GM19395 (cell line): ENCODE measurements at regions not wholly inside any gene's neighbourhood (a gene's known extent, or its start where the extent isn't known, plus 50 kb on each side); places are given as distances from the start of the nearest gene placed in this dataset.

ENCODE experiments used
- ATAC-seq: cut with Tn5 transposase; IDR thresholded peaks from one replicate; pipeline ENCODE4 v1.9.1; 2021; ENCODE audit warnings: mild to moderate bottlenecking, moderate library complexity; ENCODE audit not compliant: unreplicated experiment

DNA sequence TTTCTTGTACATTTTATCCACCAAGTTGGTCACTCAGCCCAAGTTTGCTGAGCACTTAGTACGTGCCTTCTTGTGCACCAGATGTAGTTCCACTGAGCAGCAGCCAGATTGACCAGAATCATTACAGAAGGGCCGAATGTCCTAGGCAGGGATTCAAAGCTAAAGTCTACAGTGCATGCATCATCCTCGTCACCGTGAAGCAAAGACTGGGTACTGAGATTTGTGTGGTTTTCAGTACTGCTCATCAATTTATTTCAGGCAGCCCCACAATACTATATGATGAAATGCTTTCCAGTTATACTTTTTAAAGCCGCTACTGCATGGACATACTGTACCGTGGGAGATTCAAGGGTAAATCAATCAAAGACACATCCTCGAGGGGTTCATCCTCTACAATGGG, 227.0 kb downstream of the ARRDC4 start:
- no peak for ATAC-seq

- ATAC-seq, result no peak
These were observed 230.4 kb downstream of the ARRDC4 start for GRCh38 chr15:98190914-98191313.

DNA sequence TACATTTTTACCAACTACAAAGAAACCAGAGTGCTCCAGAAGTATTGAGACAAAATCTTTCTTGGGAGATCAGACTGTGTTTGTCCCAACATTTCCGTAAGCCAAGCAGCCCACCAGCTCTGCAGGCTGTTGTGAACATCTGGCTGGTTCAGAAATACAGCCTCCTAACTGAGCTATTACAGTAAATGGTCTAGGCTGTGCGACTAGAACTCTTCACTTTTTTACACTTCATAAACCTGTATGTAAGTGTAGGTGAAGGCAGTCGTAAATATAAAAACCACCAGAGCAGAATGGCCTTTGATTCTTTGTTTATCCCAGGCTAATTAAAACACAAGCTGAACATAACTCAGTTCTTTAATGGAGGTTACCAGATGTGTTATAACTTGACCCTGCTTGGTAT, 235.3 kb downstream of the ARRDC4 start:
- ATAC-seq, result no peak

DNA sequence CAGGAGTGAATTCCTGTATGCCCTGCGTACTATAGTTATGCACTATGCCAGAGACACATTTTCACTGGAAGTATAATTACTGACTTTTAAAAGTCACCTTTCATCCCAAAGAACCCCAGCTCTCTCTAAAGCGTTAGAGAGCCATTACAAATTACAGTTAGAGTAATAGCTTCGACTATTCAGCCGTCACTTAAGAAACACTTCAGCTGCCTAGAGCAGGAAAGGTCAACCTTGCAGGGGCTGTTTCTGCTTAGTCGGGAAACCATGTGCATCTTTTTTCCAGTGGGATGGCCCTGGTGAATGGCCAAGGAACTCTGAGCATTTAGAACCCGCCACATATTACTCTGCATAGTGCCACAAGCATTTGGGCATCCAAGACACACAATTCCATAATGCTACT, 235.9 kb downstream of the ARRDC4 start:
- no peak for ATAC-seq

DNA sequence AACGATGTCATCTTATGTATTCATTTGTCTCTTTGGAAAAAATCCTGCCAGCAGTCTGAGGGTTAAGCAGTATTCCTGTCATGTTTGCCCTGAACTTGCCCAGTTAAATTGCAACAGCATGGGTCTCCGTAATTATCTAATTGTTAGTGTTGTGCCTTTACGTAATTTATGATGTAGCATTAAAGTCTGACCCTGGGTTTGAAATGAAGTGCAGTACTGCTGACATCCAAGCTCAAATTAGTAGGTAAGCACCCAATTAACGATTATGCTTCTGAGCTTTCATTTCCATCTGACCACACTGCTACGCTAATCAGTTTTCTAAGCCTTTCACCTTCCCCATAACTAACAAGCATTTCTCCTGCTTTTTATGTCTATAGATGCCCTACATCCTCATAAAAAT, 241.8 kb downstream of the ARRDC4 start:
- no peak for ATAC-seq

DNA sequence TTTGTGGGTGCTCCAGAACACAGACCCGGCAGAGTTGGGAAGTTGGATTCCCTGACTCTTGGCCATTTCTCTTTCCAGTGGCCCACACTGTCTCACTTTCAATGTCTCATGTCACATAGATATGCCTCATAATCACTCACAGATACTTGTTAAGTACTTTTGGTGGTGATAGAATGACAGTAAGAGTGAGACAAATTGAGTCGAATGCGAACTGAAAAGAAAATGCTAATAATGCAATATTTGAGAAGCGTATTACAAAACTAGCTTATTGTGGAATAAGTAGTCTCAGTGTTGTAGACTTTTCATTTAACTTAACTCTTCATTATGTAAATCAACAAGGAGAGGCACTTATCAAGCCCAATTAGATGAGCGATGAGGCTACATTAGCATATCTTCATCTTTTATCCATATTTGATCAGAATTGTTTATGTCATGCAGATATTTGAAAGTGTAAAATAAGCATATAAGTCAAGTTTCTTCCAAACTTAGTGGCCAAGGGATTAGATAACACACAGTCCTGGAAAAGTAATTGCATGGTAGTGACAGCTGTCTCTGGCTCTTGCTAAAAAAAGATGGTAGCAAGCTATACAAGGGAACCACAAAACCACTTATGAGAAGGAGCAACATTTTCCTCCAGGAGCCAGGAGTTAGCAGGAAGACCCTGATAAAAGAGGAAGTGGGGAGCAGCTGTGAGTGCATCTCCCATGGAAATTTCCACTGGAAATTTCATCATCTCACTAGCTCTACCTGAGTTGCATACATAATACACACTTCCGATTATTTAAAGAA, 243.6 kb downstream of the ARRDC4 start:
- no peak for ATAC-seq

GRCh38 chr15:98207928-98208327, 247.4 kb downstream of the ARRDC4 start:
- no peak for ATAC-seq

DNA sequence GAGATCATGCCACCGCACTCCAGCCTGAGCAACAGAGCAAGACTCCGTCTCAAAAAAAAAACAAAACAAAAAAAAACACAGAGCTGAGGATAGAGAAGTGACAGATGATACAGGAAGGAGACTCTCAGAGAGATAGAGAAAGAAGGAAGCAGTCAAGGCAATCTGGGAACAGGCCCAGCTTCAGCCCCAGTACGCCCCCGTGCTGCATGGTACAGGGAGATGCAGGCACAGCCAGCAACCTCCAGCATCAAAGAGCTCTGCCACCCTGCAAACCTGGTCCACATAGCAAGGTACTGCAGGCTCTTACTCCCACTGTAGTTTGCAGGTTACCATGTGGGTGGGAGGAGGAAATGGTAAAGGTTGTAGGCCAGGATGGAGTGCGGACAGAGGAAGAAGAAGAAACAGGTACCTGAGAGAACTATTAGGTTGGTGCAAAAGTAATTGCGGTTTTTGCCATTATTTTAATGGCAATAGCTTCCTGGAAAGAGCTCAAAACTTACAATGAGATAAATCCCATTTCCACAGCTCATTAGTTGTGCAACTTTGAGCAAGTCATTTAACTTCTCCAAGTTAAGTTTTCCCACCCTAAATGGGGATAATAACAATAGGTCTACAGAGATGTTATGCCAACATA, 253.0 kb downstream of the ARRDC4 start:
- no peak for ATAC-seq

GRCh38 chr15:98216166-98216565, 255.7 kb downstream of the ARRDC4 start:
- no peak for ATAC-seq

DNA sequence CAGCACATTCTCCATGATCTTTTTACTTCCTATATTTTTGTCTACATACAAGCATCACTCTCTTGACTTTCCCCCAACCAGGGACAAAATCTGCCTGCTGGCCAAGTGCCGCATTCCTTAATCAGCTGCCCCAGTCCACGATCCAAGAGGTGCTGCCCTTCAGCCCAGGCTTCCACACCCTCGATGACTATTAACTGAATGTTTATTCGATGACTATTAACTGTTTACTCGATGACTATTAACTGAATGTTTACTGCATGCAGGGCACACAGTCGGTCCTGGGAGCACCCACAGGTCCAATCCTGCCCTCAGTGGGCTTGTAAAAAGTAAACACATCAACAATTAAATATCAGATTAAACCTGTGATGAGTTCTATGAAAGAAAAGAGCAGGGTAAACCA, 256.9 kb downstream of the ARRDC4 start:
- ATAC-seq, result no peak

- no peak for ATAC-seq
These were observed 260.6 kb downstream of the ARRDC4 start for GRCh38 chr15:98221144-98221543.

DNA sequence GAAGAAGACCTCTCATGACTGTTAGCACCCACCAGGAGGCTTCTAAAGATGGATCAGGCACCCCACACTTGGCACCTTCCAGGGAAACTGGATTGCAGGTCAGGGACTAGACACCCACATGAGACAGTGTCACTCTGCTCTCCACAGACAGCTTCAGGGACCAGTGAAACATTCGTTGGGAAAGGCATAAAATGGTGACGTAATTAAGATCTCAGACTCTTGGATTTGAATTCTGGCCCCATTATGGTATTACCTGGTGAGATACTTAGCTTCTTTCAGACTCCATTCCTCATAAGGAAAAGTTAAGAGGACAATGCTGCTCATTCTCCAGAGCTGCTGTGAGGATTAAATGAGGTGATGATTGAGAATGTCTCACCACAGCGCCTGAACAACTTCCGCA, 261.1 kb downstream of the ARRDC4 start:
- ATAC-seq, result no peak

- no peak for ATAC-seq
These were observed 265.6 kb downstream of the ARRDC4 start for GRCh38 chr15:98226149-98226548.

GRCh38 chr15:98226578-98226977, 266.1 kb downstream of the ARRDC4 start:
- ATAC-seq, result no peak

DNA sequence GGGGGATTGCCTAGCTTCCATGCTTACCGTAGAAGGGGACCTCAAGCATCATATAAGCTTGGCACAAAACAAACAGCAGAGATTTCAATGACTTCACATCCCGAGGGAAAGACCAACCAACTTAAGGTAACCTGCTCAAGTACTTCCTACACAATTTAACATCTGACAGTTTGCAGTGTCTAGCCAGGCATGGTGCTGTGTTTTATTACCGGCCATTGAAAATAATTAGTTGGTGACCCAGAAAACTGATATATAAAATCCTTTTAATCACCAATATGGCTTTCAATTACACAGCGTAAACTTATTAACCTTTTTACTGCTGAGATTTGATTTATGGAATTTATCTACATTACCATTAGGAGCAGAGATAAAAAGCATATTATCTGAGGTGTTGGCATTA, 268.3 kb downstream of the ARRDC4 start:
- ATAC-seq, result no peak

DNA sequence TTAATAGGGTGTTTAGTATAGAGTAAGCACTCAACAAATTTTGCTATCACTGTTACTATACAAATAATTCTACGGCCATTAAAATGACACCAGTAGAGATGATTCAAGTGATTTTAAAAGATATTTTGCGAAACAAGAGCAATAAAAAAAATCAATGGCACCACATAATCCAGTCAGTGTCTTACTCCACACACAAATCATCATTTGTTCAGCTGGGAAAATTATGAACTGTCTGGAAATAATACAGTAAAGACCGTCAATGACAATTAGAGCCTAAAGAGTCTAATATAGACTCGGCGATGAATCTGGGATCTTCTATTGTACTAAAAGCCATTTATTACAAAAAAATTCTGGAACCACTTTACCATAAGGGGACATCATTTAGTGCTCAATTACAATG, 270.5 kb downstream of the ARRDC4 start:
- no peak for ATAC-seq

DNA sequence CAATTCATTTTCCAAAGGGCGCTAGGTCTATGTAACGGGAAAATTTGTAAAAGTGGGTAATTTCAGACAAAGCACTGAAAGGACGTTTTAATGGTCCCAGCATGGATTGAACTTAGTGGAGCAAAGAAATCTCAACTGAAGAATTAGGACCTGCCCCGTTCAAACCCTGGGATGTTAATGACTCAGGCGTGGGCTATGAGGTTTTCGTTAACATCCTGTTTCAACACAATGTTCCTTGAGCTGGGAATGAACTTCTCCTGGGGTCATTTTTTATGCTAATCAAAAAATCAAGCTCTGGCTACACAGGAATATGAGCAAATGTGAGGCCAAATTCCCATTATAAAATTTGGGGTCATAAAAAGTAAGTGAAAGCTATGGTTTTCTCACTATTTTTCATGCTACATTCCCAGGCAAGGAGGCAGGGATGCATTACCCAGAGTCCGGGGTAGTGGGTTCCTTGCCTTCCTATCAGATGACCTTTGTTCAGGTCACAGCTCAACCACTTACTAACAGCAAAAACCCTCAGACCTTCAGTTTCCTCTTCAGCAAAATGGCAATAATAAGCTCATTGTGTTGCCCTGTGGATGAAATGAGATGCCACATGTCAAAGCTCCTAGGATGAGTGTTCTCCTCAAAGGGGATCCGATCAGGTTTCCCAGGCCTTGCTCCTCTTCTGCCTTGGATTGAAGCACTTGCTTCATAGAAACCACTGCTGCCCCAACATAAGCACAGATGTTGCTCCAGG, 271.4 kb downstream of the ARRDC4 start:
- no peak for ATAC-seq

GRCh38 chr15:98232761-98233160, 272.3 kb downstream of the ARRDC4 start:
- no peak for ATAC-seq

- no peak for ATAC-seq
These were observed 273.4 kb downstream of the ARRDC4 start for GRCh38 chr15:98233873-98234272.

DNA sequence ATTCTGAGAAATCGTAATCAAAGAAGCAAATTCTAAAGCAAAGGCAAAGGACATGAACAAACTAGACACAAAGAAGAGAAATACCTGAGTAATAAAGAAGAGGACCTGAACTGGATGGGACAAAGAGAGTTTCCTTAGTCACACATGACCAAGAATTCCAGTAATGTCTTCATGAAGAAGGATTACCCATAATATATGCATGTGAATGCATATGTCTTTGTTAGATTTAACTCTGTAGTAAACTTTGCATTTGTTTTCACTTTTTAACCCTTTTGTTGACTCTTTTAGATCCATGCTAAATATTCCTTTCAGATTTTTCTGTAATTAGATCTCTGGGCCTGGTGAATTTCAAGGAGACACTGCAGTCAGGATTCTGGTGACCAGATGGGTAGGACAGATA, 279.8 kb downstream of the ARRDC4 start:
- no peak for ATAC-seq

GRCh38 chr15:98241032-98241554, 280.6 kb downstream of the ARRDC4 start:
- ATAC-seq, result no peak

DNA sequence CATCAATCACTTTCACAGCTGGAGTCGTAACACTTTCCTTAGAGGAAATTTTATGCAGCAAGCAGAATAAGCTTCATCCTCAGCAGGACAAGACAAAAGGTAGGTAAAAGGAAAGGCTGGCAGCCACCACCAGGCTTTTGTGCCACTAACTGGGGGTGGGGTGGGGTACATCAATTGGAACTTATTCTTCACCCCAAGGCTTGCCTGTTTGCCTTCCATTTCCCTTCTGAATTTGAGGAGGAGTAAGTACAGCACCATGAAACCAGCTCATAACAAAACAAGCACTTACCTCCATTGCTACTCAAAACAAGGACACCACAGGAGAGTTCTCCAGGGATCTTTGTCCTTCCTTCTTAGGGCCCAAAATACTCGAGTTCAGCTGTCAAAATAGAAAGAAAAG, 296.8 kb downstream of the ARRDC4 start:
- ATAC-seq, result no peak
